Neutrophil (primary cell): ENCODE measurements at regions not wholly inside any gene's neighbourhood (a gene's known extent, or its start where the extent isn't known, plus 50 kb on each side); places are given as distances from the start of the nearest gene placed in this dataset.

Experiments used
- H3K27ac ChIP-seq: fragments of 200-600 bp; sonication (generic); 2 replicates; pipeline ENCODE4 v1.5.1; 2016; ENCODE audit warnings: mild to moderate bottlenecking, moderate library complexity
- H3K27me3 ChIP-seq: fragments of 200-600 bp; sonication (generic); 2 replicates; pipeline ENCODE4 v1.6.0; 2016; ENCODE audit warnings: mild to moderate bottlenecking
- H3K36me3 ChIP-seq: fragments of 200-600 bp; sonication (generic); 2 replicates; pipeline ENCODE4 v1.5.1; 2017
- H3K4me1 ChIP-seq, 2 experiments: fragments of 200-600 bp in 1 of 2; sonication (generic) in 1 of 2; 1 replicate in 1 of 2; 2 replicates in 1 of 2; pipeline versions ENCODE4 v1.5.1 to v1.6.1; 2013 to 2016; ENCODE audit warnings: low read depth in 1 of 2, low read length in 1 of 2, mild to moderate bottlenecking in 1 of 2, moderate library complexity in 1 of 2; ENCODE audit not compliant: control insufficient read depth in 1 of 2, insufficient read depth in 1 of 2
- H3K4me3 ChIP-seq, 2 experiments: fragments of 200-600 bp in 1 of 2; sonication (generic) in 1 of 2; 1 replicate in 1 of 2; 2 replicates in 1 of 2; pipeline ENCODE4 v1.5.1; 2013 to 2016; ENCODE audit warnings: low read depth in 1 of 2, low read length in 1 of 2, mild to moderate bottlenecking in 1 of 2, moderate library complexity in 1 of 2
- H3K9me3 ChIP-seq: fragments of 200-600 bp; sonication (generic); 2 replicates; pipeline ENCODE4 v1.5.1; 2016
- CTCF ChIP-seq: fragments of 200-600 bp; sonication (generic); IDR thresholded peaks from 2 replicates; pipeline ENCODE4 v1.5.1; 2016; ENCODE audit warnings: antibody characterized with exemption

GRCh38 chr9:81390792-81391456 is 298.4 kb downstream of the TLE1 start:
- no peak overlapping the region for H3K27ac ChIP-seq
- no peak for TF ChIP-seq CTCF

GRCh38 chr9:81389569-81389993 is 299.8 kb downstream of the TLE1 start:
- Histone ChIP-seq H3K9me3 (no peaks in the 10 kb centered on the region), H3K27ac (no peak overlapping the region), H3K27me3 (no peaks in the 10 kb centered on the region), H3K4me1 (no peaks in the 10 kb centered on the region), H3K4me3 (no peak overlapping the region), H3K36me3 (no peaks in the 10 kb centered on the region)
- TF ChIP-seq CTCF: no peak

More at GRCh38 chr9:81390792-81391456, 298.4 kb downstream of the TLE1 start:
- no peaks in the 10 kb centered on the region for H3K9me3 ChIP-seq
- no peaks in the 10 kb centered on the region for H3K36me3 ChIP-seq
- H3K4me1 ChIP-seq: no peaks in the 10 kb centered on the region
- no peak overlapping the region for H3K4me3 ChIP-seq
- H3K27me3 ChIP-seq: no peaks in the 10 kb centered on the region

GRCh38 chr9:81388831-81389230 is 300.5 kb downstream of the TLE1 start:
- Histone ChIP-seq H3K27ac (no peak overlapping the region), H3K4me3 (no peak overlapping the region)

GRCh38 chr9:81387360-81388106 is 301.8 kb downstream of the TLE1 start:
- Histone ChIP-seq H3K4me3 (no peak overlapping the region), H3K9me3 (no peaks in the 10 kb centered on the region), H3K27me3 (no peaks in the 10 kb centered on the region), H3K36me3 (no peaks in the 10 kb centered on the region), H3K27ac (no peak overlapping the region), H3K4me1 (no peaks in the 10 kb centered on the region)
- no peak for TF ChIP-seq CTCF

More at GRCh38 chr9:81388831-81389230, 300.5 kb downstream of the TLE1 start:
- H3K27me3 ChIP-seq: no peaks in the 10 kb centered on the region
- no peak for TF ChIP-seq CTCF
- no peaks in the 10 kb centered on the region for H3K9me3 ChIP-seq
- no peaks in the 10 kb centered on the region for H3K36me3 ChIP-seq
- H3K4me1 ChIP-seq: no peaks in the 10 kb centered on the region

- no peak for TF ChIP-seq CTCF
- Histone ChIP-seq H3K9me3 (no peaks in the 10 kb centered on the region), H3K36me3 (no peaks in the 10 kb centered on the region), H3K27me3 (no peaks in the 10 kb centered on the region), H3K4me1 (no peaks in the 10 kb centered on the region), H3K4me3 (no peak overlapping the region), H3K27ac (no peak overlapping the region)
Measured at GRCh38 chr9:81384911-81385310, 304.4 kb downstream of the TLE1 start.
